Lower leg skin (tissue), 4 donors: ENCODE measurements at regions not wholly inside any gene's neighbourhood (a gene's known extent, or its start where the extent isn't known, plus 50 kb on each side); places are given as distances from the start of the nearest gene placed in this dataset.
"Not testable (repeated sequence)": the region's sequence is repeated elsewhere in the genome, so short reads cannot be mapped to it uniquely, and the experiment has no call there.

Experiments used
- DNase-seq, 2 donors: peaks; one replicate each; pipeline ENCODE4 v3.0.0-alpha.2; 2019; ENCODE audit warnings: low spot score in 2 of 2
- H3K4me3 ChIP-seq: fragments of 200-600 bp; sonication (generic); 2 replicates; pipeline ENCODE4 v1.5.1; 2017; ENCODE audit warnings: mild to moderate bottlenecking, low read depth; ENCODE audit not compliant: poor library complexity, severe bottlenecking
- CTCF ChIP-seq, 3 donors: fragments of 450-650 bp; IDR thresholded peaks; one replicate each; pipeline ENCODE4 v1.5.1; 2016; ENCODE audit warnings: antibody characterized with exemption in 3 of 3, mild to moderate bottlenecking in 3 of 3, moderate library complexity in 2 of 3
- POLR2A ChIP-seq, 2 donors: fragments of 450-650 bp; IDR thresholded peaks; one replicate each; pipeline ENCODE4 v1.6.1; 2016 to 2017; ENCODE audit warnings: antibody characterized with exemption in 2 of 2, mild to moderate bottlenecking in 1 of 2, moderate library complexity in 1 of 2
- WGBS, 2 donors: methylation state at CpG; one replicate each; pipeline ENCODE4 v1.1.5; 2018; 5-methylcytosine and 5-hydroxymethylcytosine counted together
- intact Hi-C: fragments of 100-400 bp; cut with DNase I; formaldehyde crosslinking; loops from one replicate; pipeline ENCODE4 v1.15.0; 2023; ENCODE audit warnings: low total_unique reads

GRCh38 chr13:24973102-24973501 lies 122.8 kb upstream of the PABPC3 start:
- intact Hi-C loops, DNase-seq, H3K4me3 ChIP-seq: not testable (repeated sequence)
- 89 to 91% methylated on average over 9 of the region's 9 CpGs for whole genome bisulfite sequencing, 2 donors

- DNase-seq, intact Hi-C loops, H3K4me3 ChIP-seq: not testable (repeated sequence)
- 38% methylated on average over 3 of the region's 3 CpGs for WGBS, 2 donors
Measured at GRCh38 chr13:24981181-24981803, 114.6 kb upstream of the PABPC3 start.

- no peak overlapping the region for H3K4me3 ChIP-seq
- no peak for TF ChIP-seq POLR2A (IDR thresholded peaks at IDR 0.05)
- TF ChIP-seq CTCF (IDR thresholded peaks at IDR 0.05): no peak
- no peak for DNase-seq
- 44 to 47% methylated on average over 11 of the region's 11 CpGs for WGBS, 2 donors
- intact Hi-C loops: no loop called here
Measured at GRCh38 chr13:24982333-24982999, 113.5 kb upstream of the PABPC3 start.

GRCh38 chr13:24983094-24983493 lies 112.8 kb upstream of the PABPC3 start:
- 75 to 85% methylated on average over 8 of the region's 8 CpGs for WGBS, 2 donors
- TF ChIP-seq CTCF (IDR thresholded peaks at IDR 0.05) (no peak), POLR2A (IDR thresholded peaks at IDR 0.05) (no peak)
- DNase-seq: no peak
- intact Hi-C loops: no loop called here
- H3K4me3 ChIP-seq: no peak overlapping the region

GRCh38 chr13:24984134-24984533 lies 111.8 kb upstream of the PABPC3 start:
- TF ChIP-seq POLR2A (IDR thresholded peaks at IDR 0.05): no peak
- no peak for TF ChIP-seq CTCF (IDR thresholded peaks at IDR 0.05)
- DNase-seq: no peak
- WGBS, 2 donors: 82 to 83% methylated on average over 5 of the region's 5 CpGs
- H3K4me3 ChIP-seq: no peak overlapping the region
- intact Hi-C loops: no loop called here

- no peak overlapping the region for H3K4me3 ChIP-seq
- TF ChIP-seq POLR2A (IDR thresholded peaks at IDR 0.05) (no peak), CTCF (IDR thresholded peaks at IDR 0.05) (no peak)
- no peak for DNase-seq
- intact Hi-C loops: no loop called here
- WGBS, 2 donors: 83 to 84% methylated on average over 5 of the region's 5 CpGs
Measured at GRCh38 chr13:24985107-24985506, 110.8 kb upstream of the PABPC3 start.

GRCh38 chr13:24985896-24986295 lies 110.0 kb upstream of the PABPC3 start:
- intact Hi-C loops: no loop called here
- 60 to 62% methylated on average over 2 of the region's 2 CpGs for WGBS, 2 donors
- TF ChIP-seq CTCF (IDR thresholded peaks at IDR 0.05) (no peak), POLR2A (IDR thresholded peaks at IDR 0.05) (no peak)
- no peak overlapping the region for H3K4me3 ChIP-seq
- DNase-seq: no peak
